ENCODE measurements at regions not wholly inside any gene's neighbourhood (a gene's known extent, or its start where the extent isn't known, plus 50 kb on each side); places are given as distances from the start of the nearest gene placed in this dataset.

DNA sequence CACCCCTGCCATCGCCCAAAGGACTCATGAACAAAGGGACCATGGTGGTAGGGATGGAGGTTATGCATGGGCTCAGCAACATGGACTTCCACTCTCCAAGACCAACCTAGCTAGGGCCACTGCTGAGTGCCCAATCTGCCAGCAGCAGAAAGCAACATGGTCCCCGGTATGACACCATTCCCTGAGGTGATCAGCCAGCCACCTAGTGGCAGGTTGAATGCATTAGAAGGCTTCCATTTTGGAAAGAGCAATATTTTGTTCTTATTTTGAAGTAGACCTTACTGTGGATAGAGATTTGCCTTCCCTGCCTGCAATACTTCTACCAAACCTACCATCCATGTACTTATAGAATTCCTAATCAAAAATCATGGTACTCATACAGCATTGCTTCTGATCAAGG, 99.8 kb downstream of the METTL4 start:
- no peak for DNase-seq

DNA sequence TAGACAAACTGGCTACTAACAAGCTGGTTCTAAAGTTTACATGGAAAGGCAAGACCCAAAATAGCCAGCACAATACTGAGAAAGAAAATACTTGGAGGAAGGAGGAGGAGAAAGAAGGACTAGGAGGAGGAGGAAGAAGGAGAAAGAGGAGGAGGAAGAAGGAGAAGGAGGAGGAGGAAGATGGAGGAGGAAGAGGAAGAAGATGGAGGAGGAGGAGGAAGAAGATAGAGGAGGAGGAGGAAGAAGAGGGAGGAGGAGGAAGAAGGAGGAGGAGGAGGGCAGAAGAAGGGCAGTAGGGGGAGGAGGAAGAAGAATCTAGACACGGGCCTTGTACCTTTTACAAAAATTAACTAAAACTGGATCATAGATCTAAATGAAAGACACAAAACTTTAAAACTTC, 92.6 kb downstream of the METTL4 start:
- no peak for DNase-seq

DNA sequence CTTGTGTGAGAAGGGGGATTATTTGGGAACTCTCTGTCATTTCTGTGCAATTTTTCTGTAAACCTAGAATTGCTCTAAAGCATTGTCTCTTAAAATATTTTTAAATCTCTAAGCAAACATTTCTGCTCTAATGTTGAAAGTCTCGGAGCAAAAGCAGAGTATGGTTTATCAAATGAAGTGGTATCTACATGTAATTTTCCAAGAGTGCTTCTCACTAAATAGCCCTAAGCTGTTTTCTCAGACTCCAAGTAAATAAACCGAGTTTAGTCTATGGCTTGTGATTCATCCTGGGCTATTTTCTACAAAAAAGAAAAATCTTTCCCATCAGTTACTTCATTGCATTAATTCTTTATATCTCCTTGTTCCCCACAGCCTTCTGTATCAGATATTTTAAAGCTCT, 90.8 kb downstream of the METTL4 start:
- DNase-seq = no peak

DNA sequence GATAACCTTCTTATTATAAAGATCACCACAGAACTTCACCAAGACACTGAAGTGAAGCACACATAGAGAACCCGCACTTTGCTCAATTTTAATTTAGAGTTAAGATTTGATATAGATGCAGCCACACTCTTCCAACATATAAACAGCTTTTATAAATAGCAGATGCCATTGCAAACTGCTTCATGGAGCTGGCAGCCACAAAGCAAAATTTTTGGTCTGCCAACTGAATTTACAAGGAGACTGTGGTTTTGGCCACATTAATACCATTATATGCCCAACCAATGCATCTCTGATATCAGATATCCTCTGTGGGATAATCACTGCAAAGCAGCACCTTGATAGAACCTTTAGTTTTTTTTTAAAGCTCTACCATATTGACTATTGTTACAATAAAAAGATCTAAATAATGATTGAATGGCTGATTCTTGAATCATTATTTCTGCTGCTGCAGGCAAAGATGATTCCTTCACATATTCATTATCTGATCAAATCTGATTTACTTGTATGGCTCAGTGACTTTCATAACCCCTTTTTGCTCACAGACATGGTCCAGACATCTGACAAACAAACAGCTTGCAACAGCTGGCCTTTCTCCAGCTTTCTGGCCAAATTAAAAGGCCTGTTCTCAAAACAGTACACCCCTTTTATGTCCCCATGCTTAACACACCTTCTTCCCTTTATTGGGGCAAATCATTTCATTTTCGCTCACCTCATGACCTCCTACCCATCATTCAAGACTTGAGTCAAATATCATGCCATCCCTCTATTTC, 88.4 kb downstream of the METTL4 start:
- no peak for DNase-seq

DNA sequence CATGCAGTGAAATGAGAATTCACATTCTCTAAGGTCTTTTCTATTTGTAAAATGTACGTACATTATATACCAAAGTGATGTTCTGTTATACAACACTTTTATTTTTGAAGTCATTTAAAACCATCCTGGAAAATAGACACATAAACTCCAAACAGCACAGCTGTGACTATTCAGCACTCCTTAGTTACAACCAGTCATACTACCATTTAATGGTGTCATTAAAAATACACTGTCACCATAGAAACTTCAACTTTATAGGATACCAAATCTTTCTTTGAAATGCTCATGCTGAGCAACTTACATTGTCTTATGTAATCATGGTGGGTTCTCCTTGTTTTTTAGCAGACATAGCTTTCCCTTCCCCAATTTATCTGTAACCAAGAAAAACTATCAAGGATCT, 85.3 kb downstream of the METTL4 start:
- DNase-seq = no peak

DNA sequence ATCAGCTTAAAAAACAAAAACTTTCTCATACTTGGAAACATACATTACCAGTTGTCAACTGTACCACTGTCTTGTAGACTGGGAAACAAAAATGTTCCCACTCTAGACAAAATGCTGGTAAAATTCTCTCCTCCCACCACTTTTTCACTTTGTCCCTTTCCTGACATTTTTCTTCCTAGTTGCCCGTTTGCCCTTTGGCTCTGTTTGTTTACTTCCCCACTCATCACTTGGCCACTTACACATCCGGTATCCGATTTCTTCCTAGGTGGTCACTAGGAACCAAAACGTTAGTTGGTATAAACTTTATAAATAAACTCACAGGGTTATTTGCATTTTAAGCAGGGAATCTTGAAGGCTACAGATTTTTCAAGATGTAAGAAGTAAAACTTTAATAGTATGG, 84.9 kb downstream of the METTL4 start:
- no peak for DNase-seq

All from femur (tissue), 1 donor.